HTR-8/SVneo (cell line): ENCODE measurements at regions not wholly inside any gene's neighbourhood (a gene's known extent, or its start where the extent isn't known, plus 50 kb on each side); places are given as distances from the start of the nearest gene placed in this dataset.

Experiments used
- DNase-seq: peaks from one replicate; pipeline ENCODE4 v3.0.0; 2011; ENCODE audit warnings: low spot score, mixed read lengths; ENCODE audit not compliant: insufficient read length
- FAIRE-seq: peaks from 2 replicates; lab custom pipeline; 2011; peaks lifted over from hg19 to GRCh38; lab: Jason Lieb, UNC

- DNase-seq: no peak
- FAIRE-seq: no peak
Observed at GRCh38 chr18:55121397-55122170, 162.3 kb upstream of the CCDC68 start.

DNA sequence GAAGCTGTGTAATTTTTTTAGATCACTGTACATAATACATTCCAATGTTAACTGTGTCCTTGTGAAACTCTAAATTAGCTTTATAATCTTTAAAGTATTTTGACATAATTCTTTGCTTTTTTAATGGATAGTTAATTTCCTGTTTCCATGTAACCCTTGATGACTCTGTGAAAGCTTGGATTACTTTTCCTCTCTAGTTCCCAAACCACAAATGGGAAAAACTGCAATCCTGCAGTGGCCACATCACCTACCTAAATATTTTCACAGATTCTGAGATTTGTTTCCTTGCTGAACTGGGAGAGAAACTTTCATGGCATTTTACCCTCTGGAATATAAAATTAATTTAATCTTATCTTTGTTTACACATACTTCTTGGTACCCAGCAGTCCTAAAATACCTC, 161.6 kb upstream of the CCDC68 start:
- DNase-seq (no peak), FAIRE-seq (no peak)

DNA sequence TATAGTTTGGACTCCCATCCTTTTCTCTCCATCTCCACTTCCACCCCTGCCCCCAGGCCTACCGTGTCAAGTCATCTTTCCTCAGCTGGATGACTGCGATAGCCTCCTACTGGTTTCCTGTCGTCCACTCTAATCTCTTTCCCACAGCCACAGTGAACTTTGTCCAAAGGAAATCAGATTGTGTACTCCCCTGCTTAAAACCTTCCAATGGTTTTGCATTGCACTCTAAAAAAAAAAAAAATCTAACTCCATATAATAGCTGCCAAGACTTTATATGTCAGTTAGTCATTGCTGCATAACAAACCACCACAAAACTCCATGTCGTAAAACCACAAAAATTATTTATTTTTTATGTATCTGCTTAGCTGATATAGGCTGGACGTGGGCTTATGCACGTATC, 160.2 kb upstream of the CCDC68 start:
- no peak for DNase-seq

DNA sequence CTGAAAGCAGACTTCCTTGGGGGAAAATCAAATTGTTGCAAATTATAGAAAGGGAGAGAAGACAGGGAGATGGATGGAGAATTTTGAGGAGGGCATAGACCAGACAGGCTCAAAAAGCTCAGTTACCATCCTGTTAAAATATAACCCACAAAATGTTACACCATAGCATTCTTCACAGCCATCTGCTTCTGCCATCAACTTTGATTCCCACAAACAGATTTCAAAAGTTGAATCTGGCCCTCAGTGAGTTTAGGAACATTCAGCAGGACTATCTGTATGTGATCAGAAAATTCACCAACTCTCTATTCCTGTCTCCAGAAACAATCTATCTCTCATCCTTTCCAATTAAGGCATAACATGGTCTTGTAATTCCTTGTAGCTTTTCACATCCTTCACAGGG, 159.8 kb upstream of the CCDC68 start:
- DNase-seq: no peak
- FAIRE-seq: no peak

More for the DNA sequence above, 160.2 kb upstream of the CCDC68 start:
- FAIRE-seq: no peak

GRCh38 chr18:55116863-55117262, 157.6 kb upstream of the CCDC68 start:
- FAIRE-seq: no peak
- DNase-seq: no peak

DNA sequence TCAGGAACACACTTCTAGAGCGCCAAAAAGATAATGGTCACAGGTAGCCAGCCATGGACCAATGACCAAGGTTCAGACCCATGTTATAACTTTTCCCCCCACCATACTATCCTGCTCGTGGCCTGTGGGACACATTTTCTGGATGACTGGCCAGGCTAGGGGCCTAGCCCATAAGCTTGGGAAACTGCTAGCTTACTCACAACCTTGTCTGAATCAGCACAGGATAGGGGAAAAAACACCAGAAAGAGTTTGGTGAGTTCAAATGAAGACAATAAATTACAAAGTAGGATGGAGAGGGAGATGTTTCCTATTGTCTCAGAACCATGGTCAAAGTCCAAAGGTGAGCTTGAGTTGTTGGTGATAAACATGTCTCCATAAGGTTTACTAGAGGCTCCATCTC, 156.3 kb upstream of the CCDC68 start:
- no peak for DNase-seq
- FAIRE-seq: no peak

- DNase-seq: no peak
- no peak for FAIRE-seq
Observed at GRCh38 chr18:55114876-55115275, 155.6 kb upstream of the CCDC68 start.

GRCh38 chr18:55113800-55114199, 154.5 kb upstream of the CCDC68 start:
- DNase-seq: no peak
- no peak for FAIRE-seq

DNA sequence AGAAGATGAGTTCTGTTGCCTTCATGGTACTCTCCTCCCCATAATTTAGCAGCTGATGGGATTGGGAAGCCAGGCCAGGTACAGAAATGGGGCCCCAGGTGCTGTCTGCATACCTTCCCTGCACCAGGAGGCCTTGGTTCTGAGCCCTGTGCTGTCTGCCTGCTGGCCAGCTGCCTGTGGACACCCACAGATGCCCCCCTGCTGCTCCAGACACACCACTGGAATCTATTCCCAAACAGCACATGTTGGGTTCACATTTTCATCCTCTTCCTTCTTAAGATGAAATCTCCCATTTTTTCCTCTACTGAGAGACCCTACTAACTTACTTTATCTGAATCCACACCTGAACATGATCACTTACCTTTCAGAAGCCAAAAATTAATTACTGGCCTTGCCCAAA, 152.0 kb upstream of the CCDC68 start:
- no peak for DNase-seq
- FAIRE-seq: no peak

- FAIRE-seq (no peak), DNase-seq (no peak)
Observed at GRCh38 chr18:55110436-55110835, 151.2 kb upstream of the CCDC68 start.

GRCh38 chr18:55109818-55110414, 150.7 kb upstream of the CCDC68 start:
- FAIRE-seq: no peak
- no peak for DNase-seq

GRCh38 chr18:55106906-55107305, 147.6 kb upstream of the CCDC68 start:
- FAIRE-seq (no peak), DNase-seq (no peak)

DNA sequence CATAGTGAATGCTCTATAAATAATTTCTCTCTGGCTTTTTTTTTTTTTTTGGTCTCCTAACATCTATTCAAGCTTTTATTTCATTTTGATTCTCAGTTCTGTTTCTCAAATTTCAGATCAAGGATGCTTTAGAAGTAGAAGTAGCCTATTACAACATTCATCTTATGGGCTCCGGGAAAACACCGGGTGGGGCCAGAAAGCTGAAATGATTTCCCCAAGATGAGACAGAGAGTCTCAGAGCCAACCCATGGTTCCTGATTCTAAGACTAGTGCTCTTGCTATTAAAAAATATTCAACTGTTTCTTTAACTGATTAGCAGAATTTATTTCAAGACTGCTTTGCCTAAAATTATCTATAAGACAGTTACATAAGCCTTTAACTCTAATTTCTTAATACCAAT, 147.2 kb upstream of the CCDC68 start:
- DNase-seq (no peak), FAIRE-seq (no peak)

DNA sequence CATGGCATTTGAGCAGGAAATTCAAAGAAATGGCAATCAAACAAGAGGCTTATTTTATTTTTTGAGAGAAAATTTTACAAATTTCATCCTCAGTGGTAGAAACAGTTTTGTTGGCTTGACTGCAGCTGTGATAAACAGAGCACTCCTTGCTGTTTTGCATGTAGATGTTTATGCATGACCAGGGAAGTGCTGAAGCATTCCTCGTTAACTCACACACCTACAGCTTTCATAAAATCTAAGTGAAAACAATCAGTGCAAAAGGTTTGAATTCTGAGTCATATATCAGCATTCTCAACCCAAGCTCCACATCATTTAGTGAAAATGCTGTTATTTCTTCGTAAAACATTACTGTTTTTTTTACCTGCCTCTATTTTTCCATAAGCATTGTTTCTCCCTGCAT, 146.6 kb upstream of the CCDC68 start:
- DNase-seq (no peak), FAIRE-seq (no peak)

- FAIRE-seq: no peak
Observed at GRCh38 chr18:55102958-55103456, 143.7 kb upstream of the CCDC68 start.

DNA sequence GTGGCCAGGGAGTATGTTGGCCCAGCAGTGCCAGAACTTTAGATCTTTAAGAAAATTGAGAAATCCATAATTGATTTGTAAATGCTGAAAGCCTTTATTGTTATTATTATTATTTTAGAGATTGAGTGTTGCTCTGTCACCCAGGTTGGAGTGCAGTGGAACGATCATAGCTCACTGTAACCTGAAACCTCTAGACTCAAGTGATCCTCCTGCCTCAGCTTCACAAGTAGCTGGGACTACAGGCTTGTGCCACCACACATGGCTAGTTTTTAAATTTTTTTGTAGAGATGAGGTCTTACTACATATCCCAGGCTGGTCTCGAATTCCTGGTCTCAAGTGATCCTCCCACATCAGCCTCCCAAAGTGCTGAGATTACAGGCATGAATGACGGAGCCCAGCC, 143.2 kb upstream of the CCDC68 start:
- no peak for DNase-seq
- FAIRE-seq: no peak

More at GRCh38 chr18:55102958-55103456, 143.7 kb upstream of the CCDC68 start:
- no peak for DNase-seq

DNA sequence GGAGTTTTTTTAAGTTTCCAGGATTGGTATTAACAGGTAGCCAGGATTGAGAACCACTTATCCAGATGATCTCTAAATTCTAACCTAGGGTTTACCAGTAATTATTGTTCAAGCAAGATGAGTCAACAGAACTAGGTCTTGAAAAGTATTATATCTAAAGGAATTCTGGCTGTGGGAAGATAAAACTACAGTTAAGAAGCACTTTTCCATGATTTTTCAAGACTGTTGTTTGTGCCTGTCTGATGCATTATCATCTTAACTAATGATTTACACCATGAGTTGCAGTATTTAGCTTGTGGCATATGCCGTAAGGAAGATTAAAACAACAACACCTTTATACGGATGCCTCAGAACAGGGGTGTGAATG, 142.2 kb upstream of the CCDC68 start:
- FAIRE-seq: no peak
- DNase-seq: no peak

DNA sequence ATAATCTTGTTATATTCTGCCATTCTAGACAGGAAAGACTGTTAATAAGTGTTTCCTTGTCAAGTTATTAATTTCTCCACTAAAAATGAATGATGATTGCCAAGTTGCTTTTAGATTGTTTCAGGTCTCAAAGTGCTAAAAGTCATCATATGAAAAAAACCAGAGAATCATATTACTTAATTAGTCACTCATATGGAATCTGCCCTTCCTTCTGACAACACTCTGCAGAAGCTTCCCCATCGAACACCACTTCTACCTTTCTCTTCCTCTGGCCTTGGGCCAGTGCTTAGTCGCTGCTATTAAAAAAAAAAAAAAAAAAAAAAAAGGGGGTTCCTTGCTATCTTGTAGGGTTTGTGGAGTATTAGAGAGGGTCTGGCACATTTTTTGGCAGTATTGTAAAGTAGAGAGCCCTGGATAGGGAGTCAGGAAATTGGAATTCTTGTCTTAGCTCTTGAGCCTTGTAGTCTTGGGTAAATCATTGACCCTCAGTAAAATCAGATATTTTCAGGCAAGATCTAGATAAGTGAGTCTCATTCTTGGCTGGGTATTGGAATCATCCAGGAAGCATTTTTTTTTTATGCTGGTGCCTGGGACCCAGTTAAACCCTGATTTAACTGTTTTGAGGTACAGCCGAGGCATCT, 141.7 kb upstream of the CCDC68 start:
- no peak for FAIRE-seq
- peak; percentile 44 for DNase-seq

GRCh38 chr18:55097456-55098170, 138.4 kb upstream of the CCDC68 start:
- FAIRE-seq (no peak), DNase-seq (peak; percentile 11)

DNA sequence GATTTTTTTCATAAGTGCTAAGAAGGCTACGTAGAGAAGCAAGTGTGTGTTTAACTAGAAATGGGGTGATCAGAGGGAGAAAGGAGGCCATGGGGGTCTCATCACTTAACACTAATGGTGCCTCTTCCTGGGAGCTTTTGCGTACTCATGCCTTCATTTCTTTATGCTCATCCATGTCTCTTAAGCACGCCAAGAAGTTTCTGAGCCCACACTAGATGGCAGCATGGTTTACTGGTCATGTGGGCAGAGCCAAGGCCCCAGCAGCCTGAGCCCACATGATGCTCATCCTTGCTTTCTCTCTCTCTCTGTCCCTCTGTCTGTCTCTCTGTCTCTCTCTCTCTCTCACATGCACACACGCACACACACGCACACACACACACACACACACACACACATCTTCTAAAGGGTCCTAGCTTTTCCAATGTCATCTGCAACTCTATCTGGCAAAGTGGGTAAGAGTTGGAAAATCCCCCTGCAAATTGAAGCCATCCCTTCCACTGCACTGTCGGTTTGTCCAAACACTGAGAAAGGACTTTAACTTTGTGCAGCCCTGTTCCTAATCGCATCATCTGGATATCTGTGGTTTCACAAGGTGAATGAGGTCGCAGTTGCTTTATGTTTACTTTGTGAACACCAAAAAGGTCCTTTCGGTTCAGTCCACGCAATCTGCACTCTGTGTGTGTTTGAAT, 137.1 kb upstream of the CCDC68 start:
- DNase-seq (peak; percentile 14), FAIRE-seq (no peak)
